Keratinocyte (primary cell): ENCODE measurements at regions not wholly inside any gene's neighbourhood (a gene's known extent, or its start where the extent isn't known, plus 50 kb on each side); places are given as distances from the start of the nearest gene placed in this dataset.

Experiments used
- DNase-seq: peaks from one replicate; pipeline ENCODE4 v3.0.0-alpha.2; 2011; ENCODE audit warnings: low read depth, missing footprints, low spot score
- FAIRE-seq: peaks from 2 replicates; lab custom pipeline; 2011; peaks lifted over from hg19 to GRCh38; lab: Jason Lieb, UNC
- H2AFZ ChIP-seq: 2 replicates; pipeline ENCODE4 v1.6.0; 2012; ENCODE audit warnings: low read length, control low read depth, inconsistent platforms; ENCODE audit not compliant: control insufficient read depth
- H3K27ac ChIP-seq: 2 replicates; pipeline ENCODE4 v1.5.1; 2011; ENCODE audit warnings: low read length; ENCODE audit not compliant: control insufficient read depth, insufficient read depth
- H3K27me3 ChIP-seq: 3 replicates; pipeline ENCODE4 v1.6.0; 2011; ENCODE audit warnings: low read length; ENCODE audit not compliant: control insufficient read depth, insufficient read depth; ENCODE audit errors: extremely low read depth
- H3K36me3 ChIP-seq, 2 experiments: 2 replicates in 1 of 2; 3 replicates in 1 of 2; pipeline ENCODE4 v1.5.1; 2011; ENCODE audit warnings: low read length in 2 of 2, mild to moderate bottlenecking in 1 of 2; ENCODE audit not compliant: control insufficient read depth in 2 of 2, insufficient read depth in 2 of 2; ENCODE audit errors: extremely low read depth in 1 of 2
- H3K4me1 ChIP-seq: 3 replicates; pipeline ENCODE4 v1.5.1; 2011; ENCODE audit warnings: low read length; ENCODE audit not compliant: control insufficient read depth, insufficient read depth; ENCODE audit errors: extremely low read depth
- H3K4me2 ChIP-seq: 3 replicates; pipeline ENCODE4 v1.6.0; 2011; ENCODE audit warnings: low read depth, low read length; ENCODE audit not compliant: control insufficient read depth, insufficient read depth; ENCODE audit errors: extremely low read depth
- H3K4me3 ChIP-seq, 3 experiments: fragments of 200-600 bp in 1 of 3; sonication (generic) in 1 of 3; 2 replicates in 2 of 3; 3 replicates in 1 of 3; pipeline ENCODE4 v1.5.1; 2011 to 2016; ENCODE audit warnings: low read length in 3 of 3, mild to moderate bottlenecking in 3 of 3, control low read depth in 2 of 3, inconsistent platforms in 1 of 3, low read depth in 1 of 3, mixed read lengths in 1 of 3, mixed run types in 1 of 3, moderate library complexity in 1 of 3; ENCODE audit not compliant: control insufficient read depth in 2 of 3, insufficient read depth in 2 of 3; ENCODE audit errors: extremely low read depth in 1 of 3
- H3K79me2 ChIP-seq: 2 replicates; pipeline ENCODE4 v1.6.0; 2012; ENCODE audit warnings: low read length; ENCODE audit not compliant: control insufficient read depth, insufficient read depth
- H3K9ac ChIP-seq: 3 replicates; pipeline ENCODE4 v1.6.0; 2011; ENCODE audit warnings: low read length; ENCODE audit not compliant: control insufficient read depth, insufficient read depth; ENCODE audit errors: extremely low read depth
- H3K9me1 ChIP-seq: 3 replicates; pipeline ENCODE4 v1.6.0; 2011; ENCODE audit warnings: low read length; ENCODE audit not compliant: control insufficient read depth, insufficient read depth; ENCODE audit errors: extremely low read depth
- H3K9me3 ChIP-seq: 2 replicates; pipeline ENCODE4 v1.5.1; 2012; ENCODE audit warnings: low read depth, low read length; ENCODE audit not compliant: control insufficient read depth
- H4K20me1 ChIP-seq: 3 replicates; pipeline ENCODE4 v1.6.0; 2011; ENCODE audit warnings: low read length; ENCODE audit not compliant: control insufficient read depth, insufficient read depth; ENCODE audit errors: extremely low read depth
- EZH2 ChIP-seq: IDR thresholded peaks from one replicate; pipeline ENCODE4 v1.6.1; 2012; ENCODE audit warnings: inconsistent platforms, mild to moderate bottlenecking, low read length, moderate library complexity
- dilution Hi-C: fragments of 300-500 bp; cut with MboI; formaldehyde crosslinking; loops from one replicate; pipeline ENCODE4 v1.7.0; 2020; ENCODE audit warnings: low sequenced_read_pairs; ENCODE audit not compliant: extremely low pct_ligation_motif_present
- TF ChIP-seq, protein P1 (sequence below), 3 experiments: IDR thresholded peaks in 1 of 3; conservative IDR thresholded peaks in 1 of 3; optimal IDR thresholded peaks in 1 of 3; 2 replicates in 2 of 3; 3 replicates in 1 of 3; pipeline versions ENCODE3 to v1.5.1; 2011; ENCODE audit warnings: low read length in 3 of 3, mild to moderate bottlenecking in 3 of 3, moderate library complexity in 2 of 3, control low read depth in 1 of 3, inconsistent platforms in 1 of 3; ENCODE audit not compliant: insufficient read depth in 2 of 3; ENCODE audit errors: extremely low read depth in 1 of 3

DNA sequence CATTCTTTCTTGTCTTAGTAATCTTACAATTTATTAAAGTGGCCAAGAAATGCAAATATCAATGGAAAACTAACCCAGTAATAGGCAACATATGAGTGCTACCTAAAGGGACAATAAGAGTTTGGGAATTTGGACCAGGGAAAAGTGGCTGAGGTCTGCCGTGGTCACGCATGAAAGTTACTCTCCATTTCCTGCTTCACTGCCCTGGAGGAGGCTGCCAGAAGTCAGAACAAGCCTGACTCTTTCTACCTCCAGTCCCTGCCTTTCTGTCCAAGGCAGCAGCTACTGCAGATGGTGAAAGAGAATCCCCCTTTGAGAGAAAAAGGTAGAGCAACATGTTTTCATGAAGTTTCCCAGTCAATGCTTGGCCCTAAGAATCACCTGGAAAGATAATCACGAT is 201.1 kb upstream of the ARGLU1 start:
- Histone ChIP-seq H3K9me3 (no peaks in the 10 kb centered on the region), H3K36me3 (no peaks in the 10 kb centered on the region), H2AFZ (no peak overlapping the region), H3K9ac (no peak overlapping the region), H3K4me1 (no peaks in the 10 kb centered on the region), H3K79me2 (no peaks in the 10 kb centered on the region), H3K27me3 (no peaks in the 10 kb centered on the region), H4K20me1 (no peaks in the 10 kb centered on the region), H3K4me2 (no peak overlapping the region), H3K4me3 (no peak overlapping the region), H3K27ac (no peak overlapping the region), H3K9me1 (no peaks in the 10 kb centered on the region)
- dilution Hi-C loops: no loop called here
- DNase-seq: no peak
- no peak for TF ChIP-seq EZH2
- TF ChIP-seq, protein P1, sequence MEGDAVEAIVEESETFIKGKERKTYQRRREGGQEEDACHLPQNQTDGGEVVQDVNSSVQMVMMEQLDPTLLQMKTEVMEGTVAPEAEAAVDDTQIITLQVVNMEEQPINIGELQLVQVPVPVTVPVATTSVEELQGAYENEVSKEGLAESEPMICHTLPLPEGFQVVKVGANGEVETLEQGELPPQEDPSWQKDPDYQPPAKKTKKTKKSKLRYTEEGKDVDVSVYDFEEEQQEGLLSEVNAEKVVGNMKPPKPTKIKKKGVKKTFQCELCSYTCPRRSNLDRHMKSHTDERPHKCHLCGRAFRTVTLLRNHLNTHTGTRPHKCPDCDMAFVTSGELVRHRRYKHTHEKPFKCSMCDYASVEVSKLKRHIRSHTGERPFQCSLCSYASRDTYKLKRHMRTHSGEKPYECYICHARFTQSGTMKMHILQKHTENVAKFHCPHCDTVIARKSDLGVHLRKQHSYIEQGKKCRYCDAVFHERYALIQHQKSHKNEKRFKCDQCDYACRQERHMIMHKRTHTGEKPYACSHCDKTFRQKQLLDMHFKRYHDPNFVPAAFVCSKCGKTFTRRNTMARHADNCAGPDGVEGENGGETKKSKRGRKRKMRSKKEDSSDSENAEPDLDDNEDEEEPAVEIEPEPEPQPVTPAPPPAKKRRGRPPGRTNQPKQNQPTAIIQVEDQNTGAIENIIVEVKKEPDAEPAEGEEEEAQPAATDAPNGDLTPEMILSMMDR (optimal IDR thresholded peaks at IDR 0.05 in 1 of 3, IDR thresholded peaks at IDR 0.05 in 1 of 3, conservative IDR thresholded peaks at IDR 0.05 in 1 of 3; ENCODE audit: extremely low read depth in 1 of 3, insufficient read depth in 2 of 3, low read length in 3 of 3): no peak
- FAIRE-seq: no peak

DNA sequence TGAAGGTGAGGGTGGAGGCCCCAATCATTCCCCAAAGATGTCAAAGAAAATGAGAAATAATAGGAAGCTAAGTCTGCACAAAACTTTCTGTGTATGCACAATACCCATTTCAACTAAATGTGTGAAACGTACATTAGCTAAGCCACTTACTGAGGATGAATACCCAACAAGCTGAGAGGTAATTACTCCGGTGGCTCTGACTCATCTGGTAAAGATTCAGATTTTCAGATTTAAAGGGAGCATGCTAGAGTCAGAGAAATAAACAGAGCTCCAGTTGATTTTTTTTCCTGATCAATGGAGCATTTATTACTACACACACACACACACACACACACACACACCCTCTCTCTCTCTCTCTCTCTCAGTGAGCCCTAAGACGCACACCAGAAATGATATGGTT is 194.8 kb upstream of the ARGLU1 start:
- dilution Hi-C loops: no loop called here
- Histone ChIP-seq H2AFZ (no peak overlapping the region), H3K27ac (no peak overlapping the region), H4K20me1 (no peaks in the 10 kb centered on the region), H3K9me3 (peaks cover 2% of the 10 kb centered on the region), H3K9me1 (no peaks in the 10 kb centered on the region), H3K4me1 (no peaks in the 10 kb centered on the region), H3K27me3 (no peaks in the 10 kb centered on the region), H3K36me3 (no peaks in the 10 kb centered on the region), H3K4me3 (no peak overlapping the region), H3K79me2 (no peaks in the 10 kb centered on the region), H3K4me2 (no peak overlapping the region), H3K9ac (no peak overlapping the region)
- TF ChIP-seq EZH2: no peak
- TF ChIP-seq, protein P1 (optimal IDR thresholded peaks at IDR 0.05 in 1 of 3, IDR thresholded peaks at IDR 0.05 in 1 of 3, conservative IDR thresholded peaks at IDR 0.05 in 1 of 3; ENCODE audit: extremely low read depth in 1 of 3, insufficient read depth in 2 of 3, low read length in 3 of 3): no peak
- no peak for FAIRE-seq
- no peak for DNase-seq
